ENCODE measurements at regions not wholly inside any gene's neighbourhood (a gene's known extent, or its start where the extent isn't known, plus 50 kb on each side); places are given as distances from the start of the nearest gene placed in this dataset.

- TF ChIP-seq CTCF (conservative IDR thresholded peaks at IDR 0.05; ENCODE audit: low read depth) = no peak
- H3K27ac ChIP-seq = no peak overlapping the region
- CTCF ChIA-PET = no interaction called here
- POLR2A ChIA-PET (ENCODE audit: low non-redundant PET) = no interaction called here
- DNase-seq (ENCODE audit: low spot score) = no peak
Observed at GRCh38 chr7:42694894-42695507, 216.9 kb downstream of the C7orf25 start.

GRCh38 chr7:42693722-42694121 lies 218.1 kb downstream of the C7orf25 start:
- TF ChIP-seq CTCF (conservative IDR thresholded peaks at IDR 0.05; ENCODE audit: low read depth) = no peak
- CTCF ChIA-PET = interaction anchor here (1.2 kb wide), 1 partner anchor 420 kb away, joined by 4 read pairs; no protein-coding TSS in a partner anchor
- POLR2A ChIA-PET (ENCODE audit: low non-redundant PET) = no interaction called here
- no peak for DNase-seq (ENCODE audit: low spot score)
- H3K27ac ChIP-seq = no peak overlapping the region

- CTCF ChIA-PET = interaction anchor here (0.8 to 1.3 kb wide), 3 partner anchors 713 to 752 kb away, joined by 3 to 4 read pairs (median 3); no protein-coding TSS in a partner anchor
- no peak for TF ChIP-seq CTCF (conservative IDR thresholded peaks at IDR 0.05; ENCODE audit: low read depth)
- H3K27ac ChIP-seq = no peak overlapping the region
- POLR2A ChIA-PET (ENCODE audit: low non-redundant PET) = no interaction called here
- DNase-seq (ENCODE audit: low spot score) = no peak
Observed at GRCh38 chr7:42692621-42693020, 219.2 kb downstream of the C7orf25 start.

- ChIA-PET CTCF (interaction anchor here (0.6 to 1.3 kb wide), 17 partner anchors 10 to 769 kb away, joined by 3 to 5 read pairs (median 3); no protein-coding TSS in a partner anchor), POLR2A (ENCODE audit: low non-redundant PET) (no interaction called here)
- peak; percentile 51 for DNase-seq (ENCODE audit: low spot score)
- no peak overlapping the region for H3K27ac ChIP-seq
- peak; percentile 79 for TF ChIP-seq CTCF (conservative IDR thresholded peaks at IDR 0.05; ENCODE audit: low read depth)
Observed at GRCh38 chr7:42690794-42691639, 220.9 kb downstream of the C7orf25 start.

GRCh38 chr7:42689626-42690025 lies 222.2 kb downstream of the C7orf25 start:
- DNase-seq (ENCODE audit: low spot score) = no peak
- ChIA-PET CTCF (interaction anchor here (0.8 kb wide), 1 partner anchor 749 kb away, joined by 3 read pairs; no protein-coding TSS in a partner anchor), POLR2A (ENCODE audit: low non-redundant PET) (no interaction called here)
- no peak for TF ChIP-seq CTCF (conservative IDR thresholded peaks at IDR 0.05; ENCODE audit: low read depth)
- H3K27ac ChIP-seq = no peak overlapping the region

GRCh38 chr7:42688056-42688371 lies 223.9 kb downstream of the C7orf25 start:
- DNase-seq (ENCODE audit: low spot score) = no peak
- no peak for TF ChIP-seq CTCF (conservative IDR thresholded peaks at IDR 0.05; ENCODE audit: low read depth)
- ChIA-PET CTCF (interaction anchor here (0.7 kb wide), 1 partner anchor 118 kb away, joined by 3 read pairs; no protein-coding TSS in a partner anchor), POLR2A (ENCODE audit: low non-redundant PET) (no interaction called here)
- no peak overlapping the region for H3K27ac ChIP-seq

Measured in RWPE1 (cell line).